NCI-H510A (cell line): ENCODE measurements at regions not wholly inside any gene's neighbourhood (a gene's known extent, or its start where the extent isn't known, plus 50 kb on each side); places are given as distances from the start of the nearest gene placed in this dataset.

ENCODE experiments used
- DNase-seq: peaks from one replicate; lab custom pipeline; 2025; lab: John Stamatoyannopoulos, UW

DNA sequence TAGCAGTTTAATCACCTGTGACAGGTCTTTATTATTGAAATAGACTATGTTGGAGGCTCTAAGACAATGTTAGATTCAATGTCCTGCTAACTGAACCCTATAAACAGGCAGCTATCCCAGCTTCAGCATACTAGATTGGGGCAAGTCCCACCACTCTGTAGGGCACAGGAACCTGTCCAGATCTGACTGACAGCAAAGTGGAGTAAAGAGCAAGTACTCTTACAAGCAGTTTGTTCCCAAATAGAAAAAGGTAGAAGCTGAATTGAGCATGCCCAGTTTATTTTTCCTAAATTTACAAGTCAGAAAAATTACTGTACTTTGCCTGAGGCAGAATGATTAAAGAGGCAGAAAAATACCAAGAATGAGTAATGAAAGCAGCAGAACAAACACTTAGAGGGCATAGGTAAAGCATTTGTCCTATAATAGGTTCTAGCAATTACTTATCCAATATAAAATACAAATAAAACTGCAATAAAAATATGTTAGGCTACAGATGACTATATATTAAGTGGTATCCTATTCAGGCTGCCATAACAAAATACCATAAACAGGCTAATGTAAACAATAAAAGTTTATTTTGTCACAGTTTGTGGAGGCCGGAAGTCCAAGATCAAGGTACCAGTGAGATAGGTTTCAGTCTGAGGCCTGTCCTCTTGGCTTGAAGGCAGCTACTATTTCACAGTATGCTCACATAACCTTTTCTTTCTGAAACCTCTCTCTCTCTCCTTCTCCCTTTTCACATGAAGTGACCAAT lies 868.2 kb downstream of the C12orf50 start:
- DNase-seq: no peak

DNA sequence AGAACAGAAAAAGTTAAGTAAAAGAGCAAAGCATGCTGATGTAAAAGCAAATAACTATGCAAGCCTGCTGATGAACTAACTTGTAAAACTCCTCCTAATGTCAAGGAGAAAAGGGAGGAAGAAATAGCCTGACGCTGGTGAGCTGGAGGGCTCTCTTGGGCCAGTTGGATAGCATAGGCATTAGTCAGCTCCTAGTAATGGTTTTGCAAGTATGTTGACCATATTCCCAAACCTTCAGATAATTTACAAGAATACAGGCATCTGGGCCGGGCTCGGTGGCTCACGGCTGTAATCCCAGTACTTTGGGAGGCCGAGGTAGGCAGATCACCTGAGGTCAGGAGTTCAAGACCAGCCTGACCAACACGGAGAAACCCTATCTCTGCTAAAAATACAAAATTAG lies 871.4 kb downstream of the C12orf50 start:
- no peak for DNase-seq

DNA sequence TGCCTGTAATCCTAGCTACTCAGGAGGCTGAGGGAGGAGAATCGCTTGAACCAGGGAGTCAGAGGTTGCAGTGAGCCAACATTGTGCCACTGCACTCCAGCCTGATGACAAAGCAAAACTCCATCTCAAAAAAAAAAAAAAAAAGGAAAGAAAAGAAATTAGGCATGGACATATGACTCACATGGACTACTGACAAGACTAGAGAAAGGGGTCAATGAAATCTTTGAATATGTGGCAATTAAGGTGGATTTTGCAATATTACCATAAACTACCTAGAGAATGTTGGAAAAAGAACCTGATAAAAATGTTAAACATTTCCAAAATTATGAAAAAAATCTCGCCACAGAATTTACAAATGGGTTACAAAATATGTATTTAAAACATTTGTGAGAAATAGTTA lies 873.6 kb downstream of the C12orf50 start:
- no peak for DNase-seq

DNA sequence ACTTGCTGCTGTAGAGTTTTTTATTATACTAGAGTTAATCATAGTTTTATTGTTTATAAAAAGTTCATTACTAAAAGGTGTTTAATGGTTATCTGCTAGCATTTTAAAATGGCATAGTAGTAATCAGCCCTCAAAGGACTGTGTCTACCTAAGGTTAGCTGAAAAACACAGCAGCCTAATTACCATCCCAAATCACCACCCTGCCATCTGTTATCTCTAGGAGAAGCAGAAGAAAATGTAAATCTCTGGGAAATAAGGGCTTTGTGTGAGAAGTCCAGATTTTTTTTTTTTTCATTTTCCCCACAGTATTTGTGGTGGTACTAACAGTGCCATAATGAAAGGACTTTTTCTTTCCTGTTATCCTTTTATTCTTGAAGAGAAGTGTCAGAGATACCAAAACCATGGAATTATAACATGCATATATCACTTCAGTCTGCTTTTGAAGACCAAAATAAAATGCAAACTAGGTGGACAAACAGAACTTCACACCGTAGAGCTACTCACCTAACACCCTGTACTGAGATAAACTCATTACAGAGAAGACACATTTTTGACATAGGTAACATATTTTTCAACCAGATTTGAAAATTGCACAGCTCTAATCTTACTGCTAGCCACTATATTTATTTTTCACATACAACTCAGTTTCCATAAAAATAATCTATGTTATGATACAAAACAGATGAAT lies 876.2 kb downstream of the C12orf50 start:
- no peak for DNase-seq

DNA sequence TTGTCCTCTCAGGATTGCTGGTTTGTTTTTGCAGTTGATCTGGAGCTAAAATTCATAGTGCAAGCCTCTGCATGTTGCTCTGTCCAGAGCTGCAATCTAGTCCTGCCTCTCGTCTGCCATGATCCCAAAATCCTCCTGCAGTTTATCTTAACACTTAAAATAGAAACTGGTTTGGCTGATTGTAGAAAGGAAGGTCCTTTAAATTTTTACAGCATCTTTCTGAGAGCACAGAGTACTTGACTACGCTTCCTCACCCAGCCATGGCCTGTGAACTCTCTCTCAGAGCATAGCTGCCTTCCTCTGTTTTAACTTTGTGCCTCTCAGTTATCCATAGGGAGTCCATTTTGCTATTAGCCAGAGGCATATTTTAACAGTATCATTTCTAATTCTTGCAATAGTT lies 877.1 kb downstream of the C12orf50 start:
- no peak for DNase-seq

DNA sequence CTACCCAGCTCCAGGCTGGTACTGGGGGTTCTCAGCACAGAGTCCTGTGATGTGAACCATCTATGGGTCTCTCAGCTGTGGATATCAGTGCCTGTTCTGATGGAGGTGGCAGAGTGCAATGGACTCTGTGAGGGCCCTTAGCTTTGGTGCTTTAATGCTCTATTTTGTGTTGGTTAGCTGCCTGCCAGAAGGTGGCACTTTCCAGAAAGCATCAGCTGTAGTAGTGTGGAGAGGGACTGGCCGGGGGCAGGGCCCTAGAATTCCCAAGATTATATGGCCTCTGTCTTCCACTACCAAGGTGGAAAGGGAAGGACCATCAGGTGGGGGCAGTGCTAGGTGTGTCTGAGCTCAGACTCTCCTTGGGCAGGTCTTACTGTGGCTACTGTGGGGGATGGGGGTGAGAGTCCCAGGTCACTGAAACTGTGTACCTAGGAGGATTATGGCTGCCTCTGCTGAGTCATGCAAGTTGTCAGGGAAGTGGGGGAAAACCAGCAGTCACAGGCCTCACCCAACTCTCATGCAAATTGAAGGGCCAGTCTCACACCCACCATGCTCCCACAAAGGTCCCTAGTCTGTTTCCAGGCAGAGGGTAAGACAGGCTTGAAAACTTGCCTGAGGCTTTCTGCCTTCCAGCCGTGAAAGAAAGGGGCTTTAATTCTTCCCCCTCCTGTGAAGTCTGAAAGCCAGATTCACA lies 878.1 kb downstream of the C12orf50 start:
- DNase-seq: no peak

DNA sequence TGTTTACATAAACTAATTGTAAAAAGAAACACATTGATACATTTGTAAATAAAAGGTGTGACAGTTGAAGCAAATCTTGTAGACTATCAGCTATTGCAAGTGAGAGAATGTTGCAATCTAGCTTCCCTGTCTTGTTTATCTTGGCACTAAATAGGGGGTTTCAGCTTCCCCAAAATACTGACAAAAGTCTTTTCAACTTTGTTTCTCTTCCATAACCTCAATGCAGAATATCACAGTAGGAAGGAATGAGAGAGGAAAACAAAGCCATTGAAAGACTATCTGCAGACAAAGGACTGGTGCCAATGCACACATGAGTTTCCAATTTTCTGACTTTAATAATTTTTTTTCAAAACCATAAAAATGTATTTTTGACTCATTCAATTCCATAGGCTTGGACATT lies 886.2 kb upstream of the MGAT4C start:
- no peak for DNase-seq

DNA sequence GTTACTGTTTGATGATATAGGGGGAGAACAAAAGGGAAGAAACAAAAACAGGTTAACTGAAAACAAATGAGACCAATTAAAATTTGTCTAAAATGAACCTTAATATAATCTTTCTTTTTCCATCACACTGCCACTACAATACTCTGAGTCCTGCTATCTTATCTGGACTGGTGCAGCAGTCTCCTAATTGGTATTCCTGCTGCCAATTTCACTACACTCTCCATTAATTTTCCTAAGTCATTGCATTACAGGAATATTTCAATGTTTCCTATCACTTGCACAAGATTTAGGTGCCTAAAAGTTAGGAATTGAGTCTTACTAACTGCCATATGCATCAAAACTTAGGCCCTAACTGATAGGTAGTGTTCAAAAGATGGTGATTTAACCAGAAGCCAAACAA lies 884.9 kb upstream of the MGAT4C start:
- DNase-seq: no peak

DNA sequence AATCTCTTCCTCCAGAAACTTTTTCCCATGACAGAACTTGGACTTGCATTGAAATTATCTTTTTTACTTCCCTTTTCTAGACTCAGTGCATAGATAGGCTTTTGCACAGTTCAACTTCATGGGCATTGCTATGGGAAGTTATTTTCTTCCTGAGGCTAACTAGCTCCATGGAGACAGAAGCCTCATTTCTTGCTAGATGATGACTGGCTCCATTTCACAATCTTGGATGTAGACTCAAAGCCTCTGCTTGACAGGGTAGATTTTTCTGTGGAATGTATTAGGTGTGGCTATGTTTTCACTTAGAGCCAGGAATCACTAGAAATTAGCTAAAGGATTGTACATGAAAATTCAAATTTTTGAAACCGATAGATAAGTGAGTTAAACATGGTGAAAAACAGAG lies 884.1 kb upstream of the MGAT4C start:
- DNase-seq: no peak

DNA sequence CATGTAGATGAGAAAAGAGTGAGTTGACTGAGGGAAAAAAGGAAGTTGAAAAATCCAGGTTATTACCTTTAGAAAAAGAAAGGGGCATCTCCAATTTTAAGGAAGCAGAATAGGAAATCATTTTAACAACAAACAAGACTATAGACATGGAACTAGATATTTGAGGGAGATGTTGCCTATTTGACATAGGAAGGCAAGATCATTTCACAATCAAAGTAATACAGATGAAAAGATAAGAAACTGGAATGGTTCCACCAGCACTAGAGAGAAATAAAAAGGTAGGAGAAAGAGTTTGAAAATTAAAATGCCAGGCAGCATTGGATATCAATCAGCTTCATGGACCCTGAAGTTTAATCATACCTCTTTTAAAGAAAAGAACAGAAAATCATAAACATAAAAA lies 881.0 kb upstream of the MGAT4C start:
- no peak for DNase-seq

DNA sequence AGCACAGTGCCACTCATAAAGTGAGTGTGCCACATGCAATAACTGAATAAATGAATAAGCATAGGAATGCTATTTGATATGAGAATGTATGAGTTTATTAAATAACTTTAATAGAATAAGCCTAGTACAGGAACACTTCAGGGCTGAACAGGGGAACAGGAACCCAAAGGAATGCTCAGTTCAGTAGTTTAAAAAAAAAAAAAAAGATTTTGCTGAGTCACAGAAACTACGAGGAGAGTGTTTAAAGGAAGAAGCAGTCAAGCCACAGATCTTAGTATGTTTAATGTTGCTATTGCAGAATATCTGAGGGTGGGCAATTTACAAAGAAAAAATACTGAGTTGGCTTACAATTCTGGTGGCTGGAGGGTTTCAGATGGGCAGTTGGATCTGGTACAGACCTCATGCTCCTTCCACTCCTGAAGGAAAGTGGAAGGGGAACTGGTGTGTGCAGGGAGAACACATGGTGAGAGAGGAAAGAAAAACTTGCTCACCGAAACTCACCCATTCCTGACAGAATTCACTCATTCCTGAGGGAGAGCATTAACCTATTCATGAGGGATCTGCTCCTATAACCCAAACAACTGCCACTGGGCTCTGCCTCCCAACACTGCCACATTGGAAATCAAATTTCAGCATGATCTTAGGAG lies 880.3 kb upstream of the MGAT4C start:
- no peak for DNase-seq

DNA sequence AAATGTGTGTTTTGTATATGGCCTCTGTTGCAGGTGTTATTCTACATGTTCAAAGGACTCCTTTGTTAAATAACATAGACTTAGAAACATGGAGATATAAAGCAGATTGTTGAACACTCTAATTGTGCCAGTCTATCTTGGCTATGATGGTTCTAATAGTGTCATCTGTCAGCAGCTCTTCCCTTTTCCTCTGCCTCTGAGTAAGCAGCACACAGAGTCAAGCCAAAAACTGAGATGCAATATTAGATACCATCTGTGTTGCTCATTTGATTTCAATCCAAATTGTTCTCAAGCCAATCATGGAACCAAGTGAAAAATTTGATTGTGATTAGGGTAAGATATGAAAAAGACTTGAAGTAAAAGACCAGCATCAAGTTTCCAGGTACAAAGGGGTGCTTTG lies 871.1 kb upstream of the MGAT4C start:
- DNase-seq: no peak

DNA sequence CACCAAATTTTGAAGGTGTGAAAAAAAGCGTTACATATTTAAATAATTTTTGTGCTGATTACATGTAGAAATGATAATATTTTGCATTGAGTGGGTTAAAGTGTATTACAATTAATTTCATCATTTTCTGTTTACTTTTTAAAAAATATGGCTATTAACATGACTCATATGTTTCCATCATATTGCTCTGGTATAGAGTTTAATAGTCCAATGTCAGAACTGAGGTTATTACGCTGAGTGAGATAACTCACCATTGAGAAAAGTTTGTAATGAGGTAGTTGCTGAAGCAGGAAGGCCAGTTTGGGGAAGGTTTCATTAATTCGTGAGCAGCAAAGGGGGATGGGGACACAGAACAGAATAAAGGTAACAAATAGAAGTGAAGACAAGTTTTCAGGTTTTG lies 865.7 kb upstream of the MGAT4C start:
- DNase-seq: no peak

DNA sequence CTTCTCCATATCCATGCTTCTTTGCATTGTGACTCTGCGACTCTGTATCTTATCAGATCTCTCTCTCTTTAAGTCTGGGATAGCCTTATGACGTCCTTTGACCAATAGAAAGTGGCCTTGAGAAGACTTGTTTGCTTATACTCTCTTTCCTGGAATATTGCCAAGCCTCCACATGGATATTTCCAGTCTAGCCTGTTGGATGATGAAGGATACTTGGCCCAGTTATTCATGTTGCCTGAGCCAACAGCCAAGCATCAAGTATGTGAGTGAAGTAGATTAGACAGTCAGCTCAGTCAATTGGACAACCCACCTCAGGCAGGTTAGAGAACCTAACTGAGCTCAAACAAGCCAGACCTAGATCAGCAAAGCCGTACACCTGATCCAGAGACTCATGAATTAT lies 864.2 kb upstream of the MGAT4C start:
- DNase-seq: peak; percentile 90

DNA sequence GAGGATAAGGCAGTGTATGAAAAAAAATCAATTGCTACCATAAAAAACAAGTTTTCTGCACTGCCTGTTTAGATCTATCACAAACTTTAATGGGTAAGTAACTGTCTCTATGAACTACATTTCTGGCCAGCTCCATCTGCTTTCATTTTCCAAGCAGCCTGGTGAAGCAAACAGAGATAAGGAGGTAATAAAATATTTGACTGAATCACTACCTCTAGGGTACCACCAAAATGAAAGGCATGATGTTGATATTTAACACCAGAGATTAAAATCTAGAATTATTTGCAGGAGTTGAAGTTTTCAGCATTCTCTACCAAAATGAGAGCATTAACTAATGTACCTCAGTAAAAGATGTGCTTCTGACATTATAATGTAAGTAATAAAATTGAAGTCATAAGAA lies 863.5 kb upstream of the MGAT4C start:
- no peak for DNase-seq

DNA sequence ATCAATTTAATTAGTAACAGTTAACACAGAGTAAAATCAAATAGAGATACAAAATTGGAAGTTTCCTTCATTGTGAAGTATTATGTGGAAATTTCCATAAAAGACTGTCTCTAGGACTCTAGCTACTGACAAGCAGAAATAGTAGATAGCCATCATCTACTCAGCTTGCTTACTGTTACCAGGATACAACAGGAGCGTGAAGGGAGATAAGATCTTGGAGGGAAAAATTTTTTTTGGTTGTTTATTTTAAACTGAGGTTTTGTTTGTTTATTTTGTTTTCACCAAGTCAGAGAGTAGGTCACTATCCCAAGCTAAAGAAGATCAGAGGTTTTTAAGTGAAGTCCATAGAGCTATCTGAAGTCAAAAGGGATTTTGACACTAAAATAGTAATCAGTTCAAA lies 861.3 kb upstream of the MGAT4C start:
- DNase-seq: no peak

DNA sequence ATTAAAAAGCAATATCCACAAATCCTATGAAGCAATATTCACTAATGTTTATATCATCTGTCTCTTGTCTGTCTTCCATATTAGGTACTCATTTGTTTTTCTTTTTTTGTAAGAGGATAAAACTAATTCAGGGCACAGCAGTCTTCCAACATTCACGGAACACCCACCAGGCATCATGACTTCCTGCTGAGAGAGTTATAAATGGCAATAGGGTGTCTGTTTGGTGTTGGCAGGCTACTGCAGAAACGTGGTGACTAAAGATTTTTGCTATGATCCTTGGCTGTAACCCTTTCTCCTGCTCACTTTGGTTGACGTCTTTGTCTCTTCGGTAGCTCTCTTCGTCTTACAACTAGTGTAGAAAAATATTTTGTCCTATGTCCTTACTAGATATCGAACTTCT lies 860.6 kb upstream of the MGAT4C start:
- no peak for DNase-seq

DNA sequence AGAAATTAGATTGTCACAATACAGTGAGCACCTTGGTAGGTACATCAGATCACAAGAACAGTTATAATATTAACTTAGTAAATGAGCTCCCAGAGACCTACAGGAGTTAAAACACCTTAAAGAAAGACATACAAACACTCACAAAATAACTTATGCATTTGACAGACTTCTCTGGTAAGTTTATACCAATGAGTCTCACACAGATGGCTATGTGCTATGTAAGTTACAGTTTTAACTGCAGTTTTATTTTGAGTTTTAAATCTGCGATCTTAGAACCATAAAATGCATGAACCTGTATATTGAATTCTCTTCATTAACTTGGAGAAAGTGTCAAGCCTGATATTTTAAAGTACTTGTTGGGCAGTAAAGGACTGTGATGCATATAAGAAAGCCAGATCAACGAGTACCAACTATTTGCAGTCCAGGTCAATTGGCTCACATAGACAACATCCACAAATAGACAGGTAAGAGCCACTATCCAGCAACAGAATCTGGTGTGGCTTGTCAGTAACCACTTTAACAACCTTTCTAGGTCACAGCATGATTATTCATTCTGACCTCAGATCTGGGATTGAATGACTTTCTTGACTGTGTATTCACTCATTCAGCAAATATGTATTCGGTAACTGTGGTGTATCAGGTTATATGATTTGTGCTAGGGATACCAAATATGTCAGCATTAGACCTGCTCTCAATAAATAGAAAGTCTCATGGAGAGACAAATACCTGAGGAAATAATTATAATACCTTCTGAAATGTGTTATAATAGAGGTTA lies 856.6 kb upstream of the MGAT4C start:
- DNase-seq: no peak

DNA sequence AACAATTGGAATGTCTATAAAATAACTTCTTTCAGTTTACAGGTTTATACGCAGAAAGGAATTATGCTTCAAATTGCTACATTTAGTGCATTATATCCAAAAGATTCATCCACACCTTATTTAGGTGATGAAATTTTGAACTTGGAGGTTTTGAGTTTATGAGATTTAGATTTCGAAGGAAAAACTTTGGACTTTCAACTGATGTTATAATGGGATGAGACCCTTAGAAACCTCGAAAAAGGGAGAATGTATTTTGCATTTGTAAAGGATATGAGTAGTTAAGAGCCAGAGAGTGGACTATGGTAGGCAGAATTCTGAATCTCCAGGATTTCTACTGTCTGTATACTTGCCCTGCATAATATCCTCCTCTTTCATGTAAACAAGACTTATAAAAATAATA lies 851.6 kb upstream of the MGAT4C start:
- DNase-seq: no peak

DNA sequence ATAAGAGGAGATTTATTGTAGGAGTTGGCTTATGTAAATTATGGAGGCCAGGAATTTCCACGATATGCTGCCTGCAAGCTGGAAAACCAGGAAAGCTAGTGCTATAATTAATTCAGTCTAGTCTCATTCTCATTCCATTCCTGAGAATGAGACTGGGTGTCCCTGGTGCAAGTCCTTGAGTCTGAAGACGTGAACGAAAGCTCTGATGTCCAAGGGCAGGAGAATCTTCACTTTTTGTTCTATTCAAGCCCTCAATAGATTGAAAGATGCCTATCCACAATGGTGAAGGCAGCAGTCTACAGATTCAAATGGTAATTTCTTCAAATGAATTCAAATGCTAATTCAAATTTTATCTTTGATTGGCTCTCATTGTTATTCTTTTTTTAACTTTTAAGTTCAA lies 851.1 kb upstream of the MGAT4C start:
- DNase-seq: no peak

DNA sequence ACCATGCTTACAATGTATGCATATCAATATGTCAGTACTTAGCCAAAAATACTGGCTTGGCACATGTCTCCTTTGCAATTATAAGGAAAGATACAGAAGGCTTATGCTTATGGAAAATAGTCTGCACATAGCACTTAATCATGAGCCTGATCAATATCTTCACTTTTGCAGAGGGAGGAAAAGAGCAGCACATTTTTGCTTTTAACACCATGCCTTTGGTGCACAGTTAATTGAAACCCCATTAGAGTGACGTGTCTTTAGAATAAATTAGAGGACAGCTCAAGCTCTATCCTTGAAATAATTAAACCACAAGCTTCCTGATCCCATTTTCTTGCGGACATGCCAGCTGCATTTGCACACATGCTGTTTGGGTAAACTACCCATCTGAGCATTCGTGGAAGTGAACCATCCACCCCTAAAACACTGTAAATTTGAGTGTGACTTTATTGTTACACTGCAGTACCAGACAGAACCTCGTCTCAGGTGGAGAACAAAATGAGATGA lies 839.9 kb upstream of the MGAT4C start:
- no peak for DNase-seq

DNA sequence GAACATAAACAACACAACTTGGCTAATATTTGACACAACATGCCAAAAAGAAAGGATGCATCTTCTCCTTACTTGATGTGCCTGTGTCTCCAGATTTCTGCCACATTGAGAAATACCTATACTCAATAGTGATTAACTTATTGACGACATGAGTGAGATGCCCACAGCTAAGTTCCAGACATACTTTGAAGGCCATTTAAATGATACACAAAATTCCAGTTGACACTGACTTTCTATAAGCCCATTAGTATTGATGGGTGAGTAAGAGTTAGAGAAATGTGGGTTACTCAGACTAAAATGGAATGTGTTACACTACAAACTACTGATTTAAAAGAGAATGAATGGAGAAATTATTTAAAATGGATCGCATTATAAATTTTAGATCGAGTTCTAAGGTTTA lies 838.2 kb upstream of the MGAT4C start:
- no peak for DNase-seq
